HEK293 (cell line): ENCODE measurements at regions not wholly inside any gene's neighbourhood (a gene's known extent, or its start where the extent isn't known, plus 50 kb on each side); places are given as distances from the start of the nearest gene placed in this dataset.
"Not testable (repeated sequence)": the region's sequence is repeated elsewhere in the genome, so short reads cannot be mapped to it uniquely, and the experiment has no call there.

Source experiments
- CTCF ChIA-PET: fragments of 350-600 bp; formaldehyde crosslinking; extraction: SDS; loops from one replicate; lab custom pipeline; 2021; ENCODE audit warnings: antibody characterized with exemption; lab: Yijun Ruan, JAX
- POLR2A ChIA-PET: fragments of 300-600 bp; formaldehyde crosslinking; extraction: SDS; loops from one replicate; lab custom pipeline; 2020; ENCODE audit warnings: antibody characterized with exemption, inconsistent platforms; lab: Yijun Ruan, JAX
- H3K27ac ChIP-seq: fragments of 200-500 bp; sonication (Bioruptor generic); 2 replicates; pipeline ENCODE4 v1.5.1; 2014; ENCODE audit warnings: low read depth, low read length, control low read depth, inconsistent platforms; ENCODE audit errors: extremely low read depth
- H3K36me3 ChIP-seq, 2 experiments: fragments of 200-500 bp in 1 of 2; sonication (Bioruptor generic) in 1 of 2; 1 replicate in 1 of 2; 2 replicates in 1 of 2; pipeline ENCODE4 v1.5.1; 2014 to 2017; ENCODE audit warnings: inconsistent platforms in 2 of 2, low read length in 2 of 2; ENCODE audit not compliant: control insufficient read depth in 2 of 2, insufficient read depth in 1 of 2
- H3K4me1 ChIP-seq: fragments of 200-500 bp; sonication (Bioruptor generic); 2 replicates; pipeline ENCODE4 v1.5.1; 2014; ENCODE audit warnings: mild to moderate bottlenecking, low read length, inconsistent platforms; ENCODE audit not compliant: control insufficient read depth, insufficient read depth
- H3K4me3 ChIP-seq: 2 replicates; pipeline ENCODE4 v1.5.1; 2011; ENCODE audit warnings: low read depth, mild to moderate bottlenecking, control low read depth, low read length, moderate library complexity
- H3K9me3 ChIP-seq: fragments of 200-500 bp; sonication (Bioruptor generic); 2 replicates; pipeline ENCODE4 v1.5.1; 2014; ENCODE audit warnings: low read depth, low read length, inconsistent platforms; ENCODE audit not compliant: control insufficient read depth, insufficient read depth
- PBX3 ChIP-seq: sonication (generic); formaldehyde crosslinking; IDR thresholded peaks from 2 replicates; pipeline ENCODE4 v1.8.1; 2022; ENCODE audit warnings: mild to moderate bottlenecking, moderate library complexity, missing genetic modification reagents
- REPIN1 ChIP-seq: fragments of 450-650 bp; formaldehyde crosslinking; IDR thresholded peaks from 2 replicates; pipeline ENCODE4 v1.5.1; 2017; ENCODE audit warnings: missing biosample characterization, missing genetic modification characterization, low read depth
- SETDB1 ChIP-seq: IDR thresholded peaks from one replicate; pipeline ENCODE4 v1.6.1; 2017; ENCODE audit warnings: mild to moderate bottlenecking, low read length, moderate library complexity, mixed read lengths; ENCODE audit not compliant: insufficient read length
- ZBTB44 ChIP-seq: fragments of 450-650 bp; IDR thresholded peaks from 2 replicates; pipeline ENCODE4 v1.5.1; 2018; ENCODE audit warnings: missing biosample characterization, mild to moderate bottlenecking, missing genetic modification characterization
- ZFP37 ChIP-seq: fragments of 450-650 bp; formaldehyde crosslinking; IDR thresholded peaks from 2 replicates; pipeline ENCODE4 v1.5.1; 2016; ENCODE audit warnings: missing biosample characterization, missing genetic modification characterization
- ZFP69B ChIP-seq: fragments of 450-650 bp; formaldehyde crosslinking; IDR thresholded peaks from 2 replicates; pipeline ENCODE4 v1.5.1; 2016; ENCODE audit warnings: missing biosample characterization, missing genetic modification characterization
- ZNF133 ChIP-seq: fragments of 450-650 bp; formaldehyde crosslinking; IDR thresholded peaks from 2 replicates; pipeline ENCODE4 v1.5.1; 2016; ENCODE audit warnings: missing biosample characterization, missing genetic modification characterization
- ZNF175 ChIP-seq: fragments of 450-650 bp; formaldehyde crosslinking; IDR thresholded peaks from 2 replicates; pipeline ENCODE4 v1.5.1; 2016; ENCODE audit warnings: missing biosample characterization, missing genetic modification characterization
- ZNF449 ChIP-seq: fragments of 450-650 bp; formaldehyde crosslinking; IDR thresholded peaks from 2 replicates; pipeline ENCODE4 v1.5.1; 2017; ENCODE audit warnings: missing biosample characterization, mild to moderate bottlenecking, missing genetic modification characterization, moderate library complexity
- ZNF558 ChIP-seq: fragments of 450-650 bp; formaldehyde crosslinking; IDR thresholded peaks from 2 replicates; pipeline ENCODE4 v1.5.1; 2016; ENCODE audit warnings: missing biosample characterization, missing genetic modification characterization
- ZNF658 ChIP-seq: fragments of 450-650 bp; formaldehyde crosslinking; IDR thresholded peaks from 2 replicates; pipeline ENCODE4; 2016; ENCODE audit warnings: missing biosample characterization, missing genetic modification characterization
- ZNF664 ChIP-seq: fragments of 450-650 bp; formaldehyde crosslinking; IDR thresholded peaks from 2 replicates; pipeline ENCODE4 v1.5.1; 2016; ENCODE audit warnings: missing biosample characterization, missing genetic modification characterization
- ZNF830 ChIP-seq: fragments of 450-650 bp; IDR thresholded peaks from 2 replicates; pipeline ENCODE4 v1.5.0; 2018; ENCODE audit warnings: missing biosample characterization, missing genetic modification characterization, low read depth, mild to moderate bottlenecking, moderate library complexity
- TF ChIP-seq, protein P1 (sequence below): fragments of 450-650 bp; formaldehyde crosslinking; IDR thresholded peaks from 2 replicates; pipeline ENCODE4 v1.5.1; 2016; ENCODE audit warnings: missing biosample characterization, missing genetic modification characterization
- TF ChIP-seq, protein P2 (sequence below): fragments of 450-650 bp; formaldehyde crosslinking; IDR thresholded peaks from 2 replicates; pipeline ENCODE4 v1.5.1; 2016; ENCODE audit warnings: missing biosample characterization, missing genetic modification characterization
- TF ChIP-seq, protein P3 (sequence below): fragments of 450-650 bp; formaldehyde crosslinking; IDR thresholded peaks from 2 replicates; pipeline ENCODE4 v1.5.1; 2016; ENCODE audit warnings: missing biosample characterization, missing genetic modification characterization

DNA sequence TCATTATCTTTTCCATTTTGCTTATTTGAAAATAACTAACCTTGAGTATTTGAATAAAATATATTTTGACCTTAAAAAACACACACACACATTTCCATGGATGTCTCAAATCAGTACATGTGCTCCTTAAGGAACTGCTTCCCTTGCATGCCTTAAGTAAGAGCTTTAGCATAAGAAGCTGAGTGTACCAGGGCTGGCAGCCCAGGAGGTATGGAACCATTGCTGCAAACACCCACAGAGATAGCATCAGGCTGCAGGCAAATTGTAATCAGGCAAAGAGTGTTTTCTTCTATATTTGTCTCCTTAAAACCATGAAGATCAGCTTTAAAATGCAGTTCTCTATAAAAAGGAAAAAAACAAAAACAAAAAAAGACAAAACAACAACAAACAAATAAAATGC, 160.6 kb downstream of the PLK2 start (continued):
- TF ChIP-seq, protein P1, sequence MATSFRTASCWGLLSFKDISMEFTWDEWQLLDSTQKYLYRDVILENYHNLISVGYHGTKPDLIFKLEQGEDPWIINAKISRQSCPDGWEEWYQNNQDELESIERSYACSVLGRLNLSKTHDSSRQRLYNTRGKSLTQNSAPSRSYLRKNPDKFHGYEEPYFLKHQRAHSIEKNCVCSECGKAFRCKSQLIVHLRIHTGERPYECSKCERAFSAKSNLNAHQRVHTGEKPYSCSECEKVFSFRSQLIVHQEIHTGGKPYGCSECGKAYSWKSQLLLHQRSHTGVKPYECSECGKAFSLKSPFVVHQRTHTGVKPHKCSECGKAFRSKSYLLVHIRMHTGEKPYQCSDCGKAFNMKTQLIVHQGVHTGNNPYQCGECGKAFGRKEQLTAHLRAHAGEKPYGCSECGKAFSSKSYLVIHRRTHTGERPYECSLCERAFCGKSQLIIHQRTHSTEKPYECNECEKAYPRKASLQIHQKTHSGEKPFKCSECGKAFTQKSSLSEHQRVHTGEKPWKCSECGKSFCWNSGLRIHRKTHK (tag by site-specific recombination): no peak
- TF ChIP-seq REPIN1 (tag by site-specific recombination) (no peak), ZBTB44 (tag by site-specific recombination) (no peak)

DNA sequence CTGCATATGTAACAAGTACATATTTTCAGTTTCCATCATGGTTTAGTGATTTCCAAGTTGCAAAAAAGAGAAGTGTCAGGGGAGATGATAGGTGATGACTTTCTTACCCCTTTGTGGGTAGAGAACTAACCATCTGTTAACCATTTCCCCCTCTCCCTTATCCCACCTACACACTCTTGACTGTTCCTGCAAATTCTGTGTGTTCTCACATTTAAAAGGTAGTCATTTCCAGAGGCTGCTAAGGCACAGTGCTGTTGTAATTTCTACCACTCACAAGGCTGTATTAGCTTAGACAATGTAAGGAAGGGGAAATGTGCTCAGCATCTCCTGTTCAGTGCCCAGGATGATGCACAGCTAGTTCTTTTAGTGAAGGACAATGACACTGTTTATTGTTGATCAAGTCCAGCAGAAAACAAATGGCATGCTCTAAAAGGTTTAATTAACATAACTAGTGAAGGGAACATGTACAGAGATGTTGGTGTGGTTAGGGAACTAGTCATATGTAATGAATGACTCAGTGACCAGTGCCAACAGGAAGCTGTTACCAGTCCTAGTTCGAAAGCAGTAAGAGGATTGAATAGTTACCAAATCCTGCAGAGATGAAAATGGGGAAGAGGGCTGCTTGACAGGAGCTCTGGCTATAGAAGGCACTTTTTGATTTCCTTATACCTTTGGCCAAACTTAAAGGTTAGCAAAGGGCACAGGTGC, 165.1 kb downstream of the PLK2 start:
- no peak overlapping the region for H3K4me3 ChIP-seq
- no peaks in the 10 kb centered on the region for H3K9me3 ChIP-seq
- no peaks in the 10 kb centered on the region for H3K4me1 ChIP-seq
- no peaks in the 10 kb centered on the region for H3K36me3 ChIP-seq
- no peak overlapping the region for H3K27ac ChIP-seq
- ChIA-PET CTCF (interaction anchor here (1.2 kb wide), 1 partner anchor 131 kb away, joined by 3 read pairs; no protein-coding TSS in a partner anchor), POLR2A (no interaction called here)
- TF ChIP-seq ZNF658 (tag by site-specific recombination) (no peak), ZNF558 (tag by site-specific recombination) (no peak), ZNF449 (tag by site-specific recombination) (no peak), ZNF175 (tag by site-specific recombination) (no peak), ZNF133 (no peak)
- TF ChIP-seq, protein P2, sequence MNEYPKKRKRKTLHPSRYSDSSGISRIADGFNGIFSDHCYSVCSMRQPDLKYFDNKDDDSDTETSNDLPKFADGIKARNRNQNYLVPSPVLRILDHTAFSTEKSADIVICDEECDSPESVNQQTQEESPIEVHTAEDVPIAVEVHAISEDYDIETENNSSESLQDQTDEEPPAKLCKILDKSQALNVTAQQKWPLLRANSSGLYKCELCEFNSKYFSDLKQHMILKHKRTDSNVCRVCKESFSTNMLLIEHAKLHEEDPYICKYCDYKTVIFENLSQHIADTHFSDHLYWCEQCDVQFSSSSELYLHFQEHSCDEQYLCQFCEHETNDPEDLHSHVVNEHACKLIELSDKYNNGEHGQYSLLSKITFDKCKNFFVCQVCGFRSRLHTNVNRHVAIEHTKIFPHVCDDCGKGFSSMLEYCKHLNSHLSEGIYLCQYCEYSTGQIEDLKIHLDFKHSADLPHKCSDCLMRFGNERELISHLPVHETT (tag by site-specific recombination): no peak

GRCh38 chr5:58288275-58288674, 171.6 kb downstream of the PLK2 start:
- H3K4me1 ChIP-seq, H3K9me3 ChIP-seq, H3K4me3 ChIP-seq, CTCF ChIA-PET, POLR2A ChIA-PET, H3K27ac ChIP-seq, H3K36me3 ChIP-seq: not testable (repeated sequence)
- peak; percentile 34 for TF ChIP-seq SETDB1

DNA sequence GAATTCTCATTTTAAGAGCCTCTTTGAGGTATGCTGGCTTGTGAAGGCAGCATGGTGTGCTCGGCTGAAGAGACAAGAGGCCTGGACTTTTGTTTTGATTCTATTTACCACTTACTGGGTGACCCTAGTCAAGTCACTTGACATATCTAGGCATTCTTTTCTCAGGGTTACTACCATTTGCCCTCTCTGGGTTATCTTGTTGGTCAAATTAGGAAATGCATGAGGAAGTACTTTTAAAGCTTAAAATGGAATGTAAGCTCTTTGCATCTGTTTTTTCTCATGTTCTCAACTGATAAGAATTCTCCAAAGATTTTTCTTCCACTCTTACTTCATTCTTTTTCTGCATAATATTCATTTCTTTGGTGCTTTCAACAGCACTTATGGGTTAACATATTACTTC, 173.1 kb downstream of the PLK2 start:
- TF ChIP-seq ZNF830 (tag by site-specific recombination) (no peak), ZNF664 (tag by site-specific recombination) (no peak), ZFP69B (tag by site-specific recombination) (no peak), PBX3 (CRISPR knock-in tag) (no peak), ZFP37 (tag by site-specific recombination) (no peak)
- TF ChIP-seq, protein P3, sequence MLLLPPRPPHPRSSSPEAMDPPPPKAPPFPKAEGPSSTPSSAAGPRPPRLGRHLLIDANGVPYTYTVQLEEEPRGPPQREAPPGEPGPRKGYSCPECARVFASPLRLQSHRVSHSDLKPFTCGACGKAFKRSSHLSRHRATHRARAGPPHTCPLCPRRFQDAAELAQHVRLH (tag by site-specific recombination): no peak
- TF ChIP-seq, all 188 proteins: peak for 0
- no peaks in the 10 kb centered on the region for H3K4me1 ChIP-seq
- H3K4me3 ChIP-seq: no peak overlapping the region
- ChIA-PET POLR2A (no interaction called here), CTCF (no interaction called here)
- no peak overlapping the region for H3K27ac ChIP-seq
- H3K36me3 ChIP-seq: no peaks in the 10 kb centered on the region
- no peaks in the 10 kb centered on the region for H3K9me3 ChIP-seq
